Esophagus squamous epithelium (tissue), 4 donors: ENCODE measurements at regions not wholly inside any gene's neighbourhood (a gene's known extent, or its start where the extent isn't known, plus 50 kb on each side); places are given as distances from the start of the nearest gene placed in this dataset.

Source experiments
- POLR2A ChIP-seq, 4 donors: fragments of 450-650 bp; IDR thresholded peaks; one replicate each; pipeline ENCODE4 v1.6.1; 2017; ENCODE audit warnings: antibody characterized with exemption in 4 of 4, mild to moderate bottlenecking in 4 of 4, moderate library complexity in 3 of 4
- TF ChIP-seq, protein P1 (sequence below), 6 experiments: fragments of 450-650 bp in 4 of 6; fragments of 200-600 bp in 2 of 6; sonication (generic) in 2 of 6; IDR thresholded peaks; one replicate each; pipeline ENCODE4 v1.5.1; 2016 to 2019; ENCODE audit warnings: antibody characterized with exemption in 6 of 6, mild to moderate bottlenecking in 4 of 6, moderate library complexity in 4 of 6

DNA sequence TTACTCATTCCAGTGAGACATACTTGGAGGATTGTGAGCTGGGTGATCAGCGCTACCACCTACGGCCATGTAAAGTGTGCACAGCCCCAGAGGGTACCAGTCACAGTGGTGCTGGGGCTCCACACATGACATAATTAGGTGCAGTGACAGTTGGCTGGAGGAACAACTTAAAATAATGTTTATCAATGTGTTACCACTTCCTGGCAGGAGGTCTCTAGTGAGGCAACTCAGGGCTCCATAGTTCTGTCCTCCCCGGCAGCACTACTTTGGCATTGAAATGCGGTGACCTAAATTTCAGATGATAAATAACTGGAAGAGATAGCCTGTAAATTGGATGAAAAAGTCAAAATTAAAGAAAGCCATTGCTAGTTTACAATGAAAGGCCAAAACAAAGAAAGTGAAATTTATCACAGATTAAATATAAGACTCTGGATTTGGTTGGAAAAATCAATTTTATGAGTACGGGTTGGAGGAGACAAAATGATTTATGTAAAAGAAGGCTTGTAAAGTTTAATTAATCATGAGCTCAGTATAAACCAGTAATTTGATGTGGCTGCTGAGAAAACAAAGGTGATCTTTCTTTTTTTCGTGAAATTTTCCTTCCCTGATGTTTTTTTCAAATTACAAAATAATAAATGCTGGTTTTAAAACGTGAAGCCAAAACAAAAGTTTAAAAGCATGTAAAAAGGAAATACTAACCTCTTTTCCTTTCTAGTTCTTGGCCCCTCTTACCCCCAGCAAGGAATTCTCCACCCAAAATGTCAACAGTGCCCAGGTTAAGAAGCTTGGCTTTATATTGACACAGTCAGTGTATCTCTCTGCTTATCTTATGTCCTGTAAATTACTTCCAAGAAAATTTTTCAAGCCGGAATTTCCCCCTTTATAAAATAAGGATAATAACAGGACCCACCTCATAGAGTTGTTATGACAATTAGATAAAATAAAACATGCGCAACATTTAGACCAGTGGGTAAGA, 126.7 kb upstream of the NOX3 start:
- TF ChIP-seq POLR2A (IDR thresholded peaks at IDR 0.05) = no peak
- TF ChIP-seq, protein P1, sequence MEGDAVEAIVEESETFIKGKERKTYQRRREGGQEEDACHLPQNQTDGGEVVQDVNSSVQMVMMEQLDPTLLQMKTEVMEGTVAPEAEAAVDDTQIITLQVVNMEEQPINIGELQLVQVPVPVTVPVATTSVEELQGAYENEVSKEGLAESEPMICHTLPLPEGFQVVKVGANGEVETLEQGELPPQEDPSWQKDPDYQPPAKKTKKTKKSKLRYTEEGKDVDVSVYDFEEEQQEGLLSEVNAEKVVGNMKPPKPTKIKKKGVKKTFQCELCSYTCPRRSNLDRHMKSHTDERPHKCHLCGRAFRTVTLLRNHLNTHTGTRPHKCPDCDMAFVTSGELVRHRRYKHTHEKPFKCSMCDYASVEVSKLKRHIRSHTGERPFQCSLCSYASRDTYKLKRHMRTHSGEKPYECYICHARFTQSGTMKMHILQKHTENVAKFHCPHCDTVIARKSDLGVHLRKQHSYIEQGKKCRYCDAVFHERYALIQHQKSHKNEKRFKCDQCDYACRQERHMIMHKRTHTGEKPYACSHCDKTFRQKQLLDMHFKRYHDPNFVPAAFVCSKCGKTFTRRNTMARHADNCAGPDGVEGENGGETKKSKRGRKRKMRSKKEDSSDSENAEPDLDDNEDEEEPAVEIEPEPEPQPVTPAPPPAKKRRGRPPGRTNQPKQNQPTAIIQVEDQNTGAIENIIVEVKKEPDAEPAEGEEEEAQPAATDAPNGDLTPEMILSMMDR (IDR thresholded peaks at IDR 0.05) = no peak
